GM23248 (cell line): ENCODE measurements at regions not wholly inside any gene's neighbourhood (a gene's known extent, or its start where the extent isn't known, plus 50 kb on each side); places are given as distances from the start of the nearest gene placed in this dataset.

Experiments used
- EZH2 ChIP-seq: fragments of 200-600 bp; sonication (generic); IDR thresholded peaks from 2 replicates; pipeline ENCODE4 v1.6.1; 2018; ENCODE audit warnings: antibody characterized with exemption, mild to moderate bottlenecking; ENCODE audit not compliant: insufficient read depth, poor library complexity, severe bottlenecking
- EZH2phosphoT487 ChIP-seq: fragments of 200-600 bp; sonication (generic); IDR thresholded peaks from 2 replicates; pipeline ENCODE4 v1.6.1; 2018; ENCODE audit warnings: antibody characterized with exemption, moderate library complexity, mild to moderate bottlenecking, low read depth; ENCODE audit not compliant: insufficient read depth

- TF ChIP-seq EZH2 (no peak), EZH2phosphoT487 (no peak)
Measured at GRCh38 chr6:56720882-56721281, 78.2 kb upstream of the DST start.
